ENCODE measurements at regions not wholly inside any gene's neighbourhood (a gene's known extent, or its start where the extent isn't known, plus 50 kb on each side); places are given as distances from the start of the nearest gene placed in this dataset.
A peak's percentile ranks its signal among the peaks of the same experiment; 100 is the strongest.

DNA sequence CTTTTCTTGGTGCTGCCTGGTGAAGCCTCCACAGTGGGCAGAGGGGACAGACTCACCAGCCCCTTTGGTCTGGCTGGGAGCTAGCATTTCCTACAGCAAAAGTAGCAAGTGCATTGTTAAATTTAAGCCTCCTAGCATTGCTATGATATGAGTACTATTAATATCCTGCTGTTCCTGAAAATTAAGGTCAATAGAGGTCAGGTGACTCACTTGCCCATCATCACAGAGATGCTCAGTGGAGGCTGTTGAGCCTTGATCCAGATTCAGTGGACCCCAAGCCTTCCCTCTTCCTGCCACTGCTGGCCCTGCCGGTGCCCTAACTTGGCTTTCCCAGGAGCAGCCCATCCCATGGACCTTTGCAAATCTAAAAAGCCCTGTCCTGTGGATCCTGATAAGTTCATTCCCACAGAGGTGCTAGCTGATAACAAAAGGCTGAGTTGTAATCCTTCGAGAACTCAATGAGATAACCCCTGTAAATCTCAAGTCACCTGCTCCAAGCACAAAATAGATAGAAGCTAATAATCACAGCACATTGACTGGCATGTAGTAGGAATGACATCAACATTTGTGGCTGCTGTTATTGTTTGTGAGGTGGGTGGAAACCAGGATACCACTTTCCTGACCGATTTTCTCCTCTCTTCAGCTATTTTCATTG lies 84.4 kb downstream of the THNSL2 start:
- DNase-seq: peak in 1 of 2 experiments; percentile 18
- TF ChIP-seq POLR2A (IDR thresholded peaks at IDR 0.05; ENCODE audit: low read length): no peak
- no peak for TF ChIP-seq GATA1 (IDR thresholded peaks at IDR 0.05; ENCODE audit: low read depth, low read length)

DNA sequence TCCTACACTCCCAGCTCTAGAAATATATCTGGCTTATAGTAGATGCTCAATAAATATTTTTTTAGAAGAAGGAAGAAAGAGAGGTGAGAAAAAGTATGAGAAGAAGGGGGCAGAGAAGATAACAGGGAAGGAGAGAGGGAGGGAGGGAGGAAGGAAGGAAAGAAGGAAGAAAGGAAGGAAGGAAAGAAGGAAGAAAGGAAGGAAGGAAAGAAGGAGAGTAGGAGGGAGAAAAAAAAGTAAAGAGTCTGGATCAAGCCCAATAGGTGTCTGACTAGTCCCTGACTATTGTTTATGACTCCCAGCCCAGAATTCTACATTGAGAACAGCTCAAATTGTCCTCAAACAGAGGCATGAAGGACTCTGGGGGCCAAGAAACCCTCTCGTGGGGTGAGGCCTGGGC lies 83.9 kb downstream of the THNSL2 start:
- DNase-seq: no peak
- TF ChIP-seq POLR2A (IDR thresholded peaks at IDR 0.05; ENCODE audit: low read length): no peak

DNA sequence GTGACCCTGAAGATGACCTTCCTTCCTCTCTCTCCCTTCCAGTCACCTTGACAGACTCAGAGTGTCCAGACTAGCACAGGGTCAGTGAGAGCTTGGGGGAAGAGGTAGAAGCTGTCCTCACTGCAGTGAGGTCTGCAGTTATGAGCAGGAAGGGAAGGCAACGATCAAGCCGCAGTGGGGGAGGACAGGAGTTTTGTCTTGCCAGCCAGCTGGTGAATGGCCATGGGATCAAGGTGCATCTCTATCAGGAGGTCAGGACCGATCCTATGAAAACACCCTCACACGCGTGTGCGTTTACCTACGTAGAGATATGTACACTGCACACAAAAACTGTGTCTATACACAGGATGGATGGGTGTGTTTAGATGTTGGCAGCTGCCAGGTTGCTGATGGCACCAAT lies 83.2 kb downstream of the THNSL2 start:
- no peak for TF ChIP-seq POLR2A (IDR thresholded peaks at IDR 0.05; ENCODE audit: low read length)
- no peak for TF ChIP-seq GATA1 (IDR thresholded peaks at IDR 0.05; ENCODE audit: low read depth, low read length)
- no peak for DNase-seq

DNA sequence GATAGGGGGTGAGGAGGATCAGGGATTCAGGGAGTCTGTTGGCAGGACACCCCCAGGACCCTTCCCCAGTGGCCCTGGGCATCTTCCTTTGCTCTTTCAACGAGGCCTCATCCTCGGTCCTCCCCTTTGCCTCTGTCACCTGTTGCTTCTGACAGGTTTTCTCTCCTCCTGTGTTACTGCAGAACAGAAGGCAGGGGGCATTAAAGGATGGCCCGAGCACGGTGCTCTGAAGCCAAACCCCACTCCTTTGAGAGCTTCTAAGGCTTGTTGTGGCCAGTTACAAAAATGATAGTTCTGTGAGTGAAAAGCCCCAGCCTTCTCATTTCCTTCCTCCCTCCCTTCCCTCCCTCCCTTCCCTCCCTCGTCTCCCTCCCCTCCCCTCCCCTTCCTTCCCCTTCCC lies 82.5 kb downstream of the THNSL2 start:
- DNase-seq: peak in 1 of 2 experiments; percentile 4
- TF ChIP-seq POLR2A (IDR thresholded peaks at IDR 0.05; ENCODE audit: low read length): no peak
- no peak for TF ChIP-seq GATA1 (IDR thresholded peaks at IDR 0.05; ENCODE audit: low read depth, low read length)

DNA sequence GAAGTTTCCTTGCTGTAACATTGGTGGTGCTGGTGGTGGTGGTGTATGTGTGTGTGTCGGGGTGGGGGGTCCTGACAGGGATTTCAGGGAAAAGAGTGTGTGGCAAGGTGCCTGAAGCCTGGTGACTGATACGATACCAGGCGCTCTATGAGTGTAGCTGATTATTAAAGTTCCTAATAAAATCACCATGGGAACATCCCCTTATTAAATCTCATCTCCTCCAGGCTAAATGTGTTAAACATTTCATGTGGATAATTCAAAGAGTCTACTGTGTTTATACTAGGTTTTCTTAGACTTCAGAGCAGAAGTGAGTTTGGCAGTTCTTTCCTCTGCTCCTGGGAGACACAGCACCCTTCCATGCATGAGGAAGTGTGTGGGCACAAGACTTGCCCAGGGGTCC lies 82.0 kb downstream of the THNSL2 start:
- DNase-seq: no peak

DNA sequence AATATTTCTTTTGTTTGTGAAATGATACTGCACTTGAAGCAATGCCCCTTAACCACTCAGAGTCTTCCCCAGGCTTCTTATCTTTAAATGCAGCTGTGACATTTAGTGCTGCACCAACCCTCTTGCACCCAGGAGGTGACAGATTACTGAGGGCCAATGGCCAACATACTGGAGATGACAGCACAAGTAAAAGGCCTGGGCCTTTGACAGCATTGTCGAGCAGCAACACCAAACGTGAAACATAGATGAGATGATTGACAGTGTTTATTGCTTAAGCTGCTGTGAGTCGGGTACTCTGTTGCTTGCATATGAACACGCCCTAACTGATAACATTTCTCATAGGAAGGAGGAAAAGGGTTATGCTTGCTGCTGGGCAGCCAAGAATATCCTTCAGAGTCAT lies 80.3 kb downstream of the THNSL2 start:
- TF ChIP-seq GATA1 (IDR thresholded peaks at IDR 0.05; ENCODE audit: low read depth, low read length) (peak; percentile 78), POLR2A (IDR thresholded peaks at IDR 0.05; ENCODE audit: low read length) (no peak)
- peak; percentile 95 to 99 for DNase-seq

More for the DNA sequence above, 82.0 kb downstream of the THNSL2 start:
- no peak for TF ChIP-seq POLR2A (IDR thresholded peaks at IDR 0.05; ENCODE audit: low read length)
- TF ChIP-seq GATA1 (IDR thresholded peaks at IDR 0.05; ENCODE audit: low read depth, low read length): no peak

DNA sequence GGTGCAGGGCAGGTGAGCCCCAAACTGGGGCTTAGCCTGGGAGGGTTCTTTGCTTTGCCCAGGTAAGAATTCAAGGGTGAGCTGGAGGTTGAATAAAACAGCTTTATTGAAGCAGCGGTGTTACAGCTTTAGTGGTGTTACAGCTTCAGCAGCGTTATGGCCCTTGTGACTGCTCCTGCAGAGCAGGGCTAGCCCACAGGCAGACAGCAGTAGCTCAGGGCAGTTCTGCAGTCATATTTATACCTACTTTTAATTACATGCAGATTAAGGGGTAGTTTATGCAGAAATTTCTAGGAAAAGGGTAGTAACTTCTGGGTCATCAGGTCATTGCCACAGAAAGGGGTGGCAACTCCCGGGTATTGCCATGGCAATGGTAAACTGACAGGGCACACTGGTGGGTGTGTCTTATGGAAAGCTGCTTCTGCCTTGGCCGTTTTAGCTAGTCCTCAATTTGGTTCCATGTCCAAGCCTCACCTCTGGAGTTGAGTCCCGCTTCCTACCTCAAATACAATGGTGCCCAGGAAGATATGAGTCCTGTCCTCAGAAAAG lies 78.2 kb downstream of the THNSL2 start:
- no peak for TF ChIP-seq GATA1 (IDR thresholded peaks at IDR 0.05; ENCODE audit: low read depth, low read length)
- TF ChIP-seq POLR2A (IDR thresholded peaks at IDR 0.05; ENCODE audit: low read length): no peak
- peak; percentile 34 to 35 for DNase-seq

DNA sequence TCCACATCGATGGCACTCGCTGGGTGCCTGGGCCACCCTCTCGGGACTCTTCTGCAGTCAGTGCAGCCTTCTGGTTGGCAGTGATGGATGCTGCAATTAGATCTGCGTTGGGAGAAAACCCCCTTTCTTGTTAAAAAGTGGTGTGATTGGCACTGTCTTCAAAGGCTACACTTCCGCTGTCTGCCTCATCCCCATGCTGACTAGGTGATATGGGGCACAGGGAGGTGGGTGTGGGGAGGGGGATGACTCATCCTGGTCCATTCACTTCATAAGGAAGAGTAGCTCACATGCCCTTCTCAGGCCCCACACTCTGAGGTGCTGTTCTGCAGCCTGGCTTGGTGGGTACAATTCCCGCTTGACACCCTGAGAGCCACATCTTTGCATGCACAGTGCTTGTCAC lies 77.4 kb downstream of the THNSL2 start:
- DNase-seq: peak in 1 of 2 experiments; percentile 41
- no peak for TF ChIP-seq POLR2A (IDR thresholded peaks at IDR 0.05; ENCODE audit: low read length)
- no peak for TF ChIP-seq GATA1 (IDR thresholded peaks at IDR 0.05; ENCODE audit: low read depth, low read length)

DNA sequence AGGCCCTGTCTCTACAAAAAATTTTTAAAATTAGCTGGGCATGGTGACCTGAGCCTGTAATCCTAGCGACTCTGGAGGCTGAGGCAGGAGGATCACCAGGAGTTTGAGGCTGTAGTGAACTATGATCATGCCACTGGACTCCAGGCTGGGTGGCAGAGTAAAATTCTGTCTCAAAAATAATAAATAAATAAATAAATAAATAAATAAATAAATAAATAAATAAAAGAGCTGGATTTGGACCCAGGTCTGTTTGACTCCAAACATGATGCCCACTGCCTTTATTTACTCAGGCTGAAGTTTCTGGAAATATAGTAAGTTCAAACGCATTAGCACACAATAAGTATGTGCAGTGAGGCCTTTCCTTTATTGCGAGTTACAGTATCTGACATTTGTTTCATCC lies 75.0 kb downstream of the THNSL2 start:
- TF ChIP-seq GATA1 (IDR thresholded peaks at IDR 0.05; ENCODE audit: low read depth, low read length): no peak
- TF ChIP-seq POLR2A (IDR thresholded peaks at IDR 0.05; ENCODE audit: low read length): no peak
- no peak for DNase-seq

DNA sequence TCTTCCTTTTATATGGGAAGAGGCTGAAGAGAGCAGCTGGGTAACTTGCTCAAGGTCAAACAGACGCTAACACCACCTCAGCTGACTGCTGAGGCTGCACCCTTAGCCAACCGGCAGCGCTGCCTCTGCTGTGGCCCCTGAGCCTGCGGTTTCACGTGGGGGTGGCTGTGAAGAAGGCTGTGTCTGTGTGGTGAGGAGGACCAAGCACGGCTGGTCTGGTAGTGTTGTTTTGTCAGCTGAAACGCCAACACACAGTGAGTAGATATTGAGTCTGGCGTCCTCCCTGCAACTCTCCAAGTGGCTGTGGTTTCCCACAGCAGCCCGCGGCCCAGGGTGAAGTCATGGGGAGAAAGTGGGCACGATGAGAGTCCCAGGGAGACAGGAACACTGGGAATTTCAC lies 69.6 kb downstream of the THNSL2 start:
- DNase-seq: no peak
- TF ChIP-seq GATA1 (IDR thresholded peaks at IDR 0.05; ENCODE audit: low read depth, low read length) (no peak), POLR2A (IDR thresholded peaks at IDR 0.05; ENCODE audit: low read length) (no peak)

DNA sequence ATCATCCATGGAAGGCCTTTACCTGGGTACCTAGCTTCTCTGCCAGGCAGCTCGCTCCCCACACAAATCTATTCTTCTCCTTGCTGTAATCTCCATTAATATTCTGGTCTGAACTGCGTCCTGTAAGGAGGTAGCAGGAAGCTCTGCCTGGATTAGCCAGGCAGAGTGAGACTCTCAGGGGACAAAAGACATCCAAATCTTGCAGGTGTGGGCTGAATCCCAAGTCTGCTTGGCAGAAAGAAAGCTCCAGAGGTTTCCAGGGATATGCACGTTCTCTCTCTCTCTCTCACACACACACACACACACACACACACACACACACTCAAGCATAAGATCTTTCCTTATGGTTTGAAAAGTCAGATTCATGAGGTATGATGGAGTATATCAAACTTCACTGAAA lies 66.5 kb downstream of the THNSL2 start:
- no peak for DNase-seq
- TF ChIP-seq POLR2A (IDR thresholded peaks at IDR 0.05; ENCODE audit: low read length): no peak
- TF ChIP-seq GATA1 (IDR thresholded peaks at IDR 0.05; ENCODE audit: low read depth, low read length): no peak

All from erythroblast (primary cell).